ENCODE measurements at regions not wholly inside any gene's neighbourhood (a gene's known extent, or its start where the extent isn't known, plus 50 kb on each side); places are given as distances from the start of the nearest gene placed in this dataset.

- Histone ChIP-seq H3K9me3 (ENCODE audit: low read depth) (no peaks in the 10 kb centered on the region), H3F3A (ENCODE audit: insufficient read depth) (peaks cover 11% of the 10 kb centered on the region), H3K4me2 (ENCODE audit: unreplicated experiment) (no peak overlapping the region), H3K27me3 (replicated peaks; ENCODE audit: insufficient read depth) (peaks cover 9% of the 10 kb centered on the region), H4K20me1 (ENCODE audit: insufficient read depth) (no peaks in the 10 kb centered on the region), H3K9me2 (ENCODE audit: insufficient read depth) (no peaks in the 10 kb centered on the region), H2AFZ (no peak overlapping the region), H3K27ac (no peak overlapping the region), H3K4me3 (no peak overlapping the region), H3K9ac (no peak overlapping the region), H3K4me1 (ENCODE audit: insufficient read depth) (peaks cover 12% of the 10 kb centered on the region), H3K79me2 (ENCODE audit: insufficient read depth) (no peaks in the 10 kb centered on the region), H3K36me3 (ENCODE audit: low read depth) (no peaks in the 10 kb centered on the region)
- WGBS, 2 experiments (ENCODE audit: low coverage in 1 of 2, low lambda C conversion rate in 2 of 2, missing lambda C conversion rate in 2 of 2): 10 to 13% methylated on average over 4 of the region's 4 CpGs
- in situ Hi-C loops (cut with MboI): no loop called here
- DNase-seq: peak; percentile 51
- TF ChIP-seq EZH2 (IDR thresholded peaks at IDR 0.05; ENCODE audit: insufficient read depth, poor library complexity, severe bottlenecking) (no peak), EZH2phosphoT487 (IDR thresholded peaks at IDR 0.05; ENCODE audit: insufficient read depth, low read depth) (no peak)
These were observed 86.5 kb upstream of the PRLR start for GRCh38 chr5:35316611-35317274.

GRCh38 chr5:35313291-35313690, 83.0 kb upstream of the PRLR start:
- Histone ChIP-seq H3K27me3 (replicated peaks; ENCODE audit: insufficient read depth) (peaks cover 43% of the 10 kb centered on the region), H3K9me2 (ENCODE audit: insufficient read depth) (no peaks in the 10 kb centered on the region), H3K9me3 (ENCODE audit: low read depth) (no peaks in the 10 kb centered on the region), H3K4me2 (ENCODE audit: unreplicated experiment) (no peak overlapping the region), H4K20me1 (ENCODE audit: insufficient read depth) (no peaks in the 10 kb centered on the region), H3K36me3 (ENCODE audit: low read depth) (no peaks in the 10 kb centered on the region), H2AFZ (no peak overlapping the region), H3K79me2 (ENCODE audit: insufficient read depth) (no peaks in the 10 kb centered on the region), H3K4me3 (no peak overlapping the region), H3K27ac (no peak overlapping the region), H3K9ac (no peak overlapping the region), H3K4me1 (ENCODE audit: insufficient read depth) (peaks cover 6% of the 10 kb centered on the region; the same call in 1 of the 2 replicates), H3F3A (ENCODE audit: insufficient read depth) (peaks cover 11% of the 10 kb centered on the region)
- in situ Hi-C loops (cut with MboI): no loop called here
- no peak for TF ChIP-seq EZH2phosphoT487 (IDR thresholded peaks at IDR 0.05; ENCODE audit: insufficient read depth, low read depth)
- no peak for TF ChIP-seq EZH2 (IDR thresholded peaks at IDR 0.05; ENCODE audit: insufficient read depth, poor library complexity, severe bottlenecking)
- peak; percentile 84 for DNase-seq
- WGBS, 2 experiments (ENCODE audit: low coverage in 1 of 2, low lambda C conversion rate in 2 of 2, missing lambda C conversion rate in 2 of 2): 27 to 38% methylated on average over 2 of the region's 2 CpGs

- WGBS, 2 experiments (ENCODE audit: low coverage in 1 of 2, low lambda C conversion rate in 2 of 2, missing lambda C conversion rate in 2 of 2): 89 to 91% methylated on average over 1 of the region's 1 CpG
- in situ Hi-C loops (cut with MboI): no loop called here
These were observed 82.0 kb upstream of the PRLR start for GRCh38 chr5:35312267-35312666.

GRCh38 chr5:35309365-35310130, 79.3 kb upstream of the PRLR start:
- in situ Hi-C loops (cut with MboI): no loop called here
- peaks cover 61% of the 10 kb centered on the region for H3K27me3 ChIP-seq (replicated peaks; ENCODE audit: insufficient read depth)
- no peak overlapping the region for H2AFZ ChIP-seq
- DNase-seq: no peak
- H3F3A ChIP-seq (ENCODE audit: insufficient read depth): peaks cover 11% of the 10 kb centered on the region; the same call in 1 of the 2 replicates
- H3K4me3 ChIP-seq: no peak overlapping the region
- H3K9me3 ChIP-seq (ENCODE audit: low read depth): no peaks in the 10 kb centered on the region
- no peak overlapping the region for H3K9ac ChIP-seq
- peaks cover 6% of the 10 kb centered on the region; the same call in 1 of the 2 replicates for H3K4me1 ChIP-seq (ENCODE audit: insufficient read depth)
- TF ChIP-seq EZH2 (IDR thresholded peaks at IDR 0.05; ENCODE audit: insufficient read depth, poor library complexity, severe bottlenecking) (no peak), EZH2phosphoT487 (IDR thresholded peaks at IDR 0.05; ENCODE audit: insufficient read depth, low read depth) (no peak)
- no peak overlapping the region for H3K4me2 ChIP-seq (ENCODE audit: unreplicated experiment)
- no peak overlapping the region for H3K27ac ChIP-seq
- no peaks in the 10 kb centered on the region for H3K36me3 ChIP-seq (ENCODE audit: low read depth)
- no peaks in the 10 kb centered on the region for H3K79me2 ChIP-seq (ENCODE audit: insufficient read depth)
- H3K9me2 ChIP-seq (ENCODE audit: insufficient read depth): no peaks in the 10 kb centered on the region
- no peaks in the 10 kb centered on the region for H4K20me1 ChIP-seq (ENCODE audit: insufficient read depth)
- 25 to 31% methylated on average over 7 of the region's 7 CpGs for WGBS, 2 experiments (ENCODE audit: low coverage in 1 of 2, low lambda C conversion rate in 2 of 2, missing lambda C conversion rate in 2 of 2)

More at GRCh38 chr5:35312267-35312666, 82.0 kb upstream of the PRLR start:
- Histone ChIP-seq H3K36me3 (ENCODE audit: low read depth) (no peaks in the 10 kb centered on the region), H2AFZ (no peak overlapping the region), H3K27ac (no peak overlapping the region), H3F3A (ENCODE audit: insufficient read depth) (peaks cover 11% of the 10 kb centered on the region), H3K9me2 (ENCODE audit: insufficient read depth) (no peaks in the 10 kb centered on the region), H3K9me3 (ENCODE audit: low read depth) (no peaks in the 10 kb centered on the region), H4K20me1 (ENCODE audit: insufficient read depth) (no peaks in the 10 kb centered on the region), H3K27me3 (replicated peaks; ENCODE audit: insufficient read depth) (peaks cover 54% of the 10 kb centered on the region), H3K4me2 (ENCODE audit: unreplicated experiment) (no peak overlapping the region), H3K4me3 (no peak overlapping the region), H3K79me2 (ENCODE audit: insufficient read depth) (no peaks in the 10 kb centered on the region), H3K4me1 (ENCODE audit: insufficient read depth) (peaks cover 6% of the 10 kb centered on the region; the same call in 1 of the 2 replicates), H3K9ac (no peak overlapping the region)
- DNase-seq: no peak
- no peak for TF ChIP-seq EZH2phosphoT487 (IDR thresholded peaks at IDR 0.05; ENCODE audit: insufficient read depth, low read depth)
- TF ChIP-seq EZH2 (IDR thresholded peaks at IDR 0.05; ENCODE audit: insufficient read depth, poor library complexity, severe bottlenecking): no peak
